HEK293T (cell line): ENCODE measurements at regions not wholly inside any gene's neighbourhood (a gene's known extent, or its start where the extent isn't known, plus 50 kb on each side); places are given as distances from the start of the nearest gene placed in this dataset.

ENCODE experiments used
- BHLHE40 ChIP-seq: fragments of 450-650 bp; IDR thresholded peaks from 2 replicates; pipeline ENCODE4 v1.6.1; 2016; ENCODE audit warnings: mild to moderate bottlenecking, moderate library complexity, borderline replicate concordance
- ELF4 ChIP-seq: fragments of 450-650 bp; IDR thresholded peaks from 2 replicates; pipeline ENCODE4 v1.6.1; 2017; ENCODE audit warnings: antibody characterized with exemption
- FOXA1 ChIP-seq: fragments of 450-650 bp; IDR thresholded peaks from 2 replicates; pipeline ENCODE4 v1.6.1; 2016; ENCODE audit warnings: mild to moderate bottlenecking
- FOXK2 ChIP-seq: fragments of 450-650 bp; IDR thresholded peaks from 2 replicates; pipeline ENCODE4 v1.6.1; 2016; ENCODE audit warnings: mild to moderate bottlenecking
- FOXM1 ChIP-seq: fragments of 450-650 bp; IDR thresholded peaks from 2 replicates; pipeline ENCODE4 v1.6.1; 2017; ENCODE audit warnings: mild to moderate bottlenecking, borderline replicate concordance
- L3MBTL2 ChIP-seq: fragments of 450-650 bp; conservative IDR thresholded peaks from 2 replicates; pipeline ENCODE4 v1.6.1; 2016; ENCODE audit warnings: mild to moderate bottlenecking
- LEF1 ChIP-seq: fragments of 450-650 bp; IDR thresholded peaks from 2 replicates; pipeline ENCODE4 v1.6.1; 2017; ENCODE audit warnings: mild to moderate bottlenecking, borderline replicate concordance
- SP1 ChIP-seq: fragments of 450-650 bp; IDR thresholded peaks from 2 replicates; pipeline ENCODE4 v1.6.1; 2017
- SUZ12 ChIP-seq: fragments of 450-650 bp; IDR thresholded peaks from 2 replicates; pipeline ENCODE4 v1.6.1; 2016; ENCODE audit warnings: mild to moderate bottlenecking
- TARDBP ChIP-seq: fragments of 450-650 bp; IDR thresholded peaks from 2 replicates; pipeline ENCODE4 v1.6.1; 2016
- ZNF384 ChIP-seq: fragments of 450-650 bp; IDR thresholded peaks from 2 replicates; pipeline ENCODE4 v1.6.1; 2016
- TF ChIP-seq, protein P1 (sequence below): fragments of 450-650 bp; IDR thresholded peaks from 2 replicates; pipeline ENCODE4 v1.6.1; 2016

DNA sequence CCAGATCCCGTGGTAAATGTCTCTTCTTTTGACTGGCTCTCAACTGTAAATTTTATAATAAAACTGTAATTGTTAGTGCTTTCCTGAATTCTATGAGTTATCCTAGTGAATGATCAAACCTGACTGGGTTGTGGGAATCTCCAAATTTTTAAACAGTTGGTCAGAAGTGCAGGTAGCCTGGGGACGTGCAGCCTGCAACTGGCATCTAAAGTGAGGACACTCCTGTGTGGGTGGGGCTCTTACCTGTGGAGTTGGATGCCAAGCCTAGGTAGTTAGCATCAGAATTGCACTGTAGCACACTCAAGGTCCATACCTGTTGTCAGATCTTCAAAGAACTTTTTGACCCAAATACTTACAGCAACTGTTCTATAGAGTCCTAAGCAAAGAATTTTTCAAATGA lies 207.1 kb upstream of the NBEA start:
- TF ChIP-seq FOXA1 (no peak), BHLHE40 (no peak), FOXK2 (no peak), SP1 (no peak), LEF1 (no peak), ZNF384 (no peak), L3MBTL2 (no peak), TARDBP (no peak), SUZ12 (no peak), FOXM1 (no peak), ELF4 (no peak)
- TF ChIP-seq, protein P1, sequence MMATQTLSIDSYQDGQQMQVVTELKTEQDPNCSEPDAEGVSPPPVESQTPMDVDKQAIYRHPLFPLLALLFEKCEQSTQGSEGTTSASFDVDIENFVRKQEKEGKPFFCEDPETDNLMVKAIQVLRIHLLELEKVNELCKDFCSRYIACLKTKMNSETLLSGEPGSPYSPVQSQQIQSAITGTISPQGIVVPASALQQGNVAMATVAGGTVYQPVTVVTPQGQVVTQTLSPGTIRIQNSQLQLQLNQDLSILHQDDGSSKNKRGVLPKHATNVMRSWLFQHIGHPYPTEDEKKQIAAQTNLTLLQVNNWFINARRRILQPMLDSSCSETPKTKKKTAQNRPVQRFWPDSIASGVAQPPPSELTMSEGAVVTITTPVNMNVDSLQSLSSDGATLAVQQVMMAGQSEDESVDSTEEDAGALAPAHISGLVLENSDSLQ = no peak
